Stimulated activated memory B cell treated with anti-CD40 and anti-IgM and Interleukin-4, amounts not matched to agents 10 μg/mL and 1 μg/mL and 100 μg/mL, for 72 hours (primary cell): ENCODE measurements at regions not wholly inside any gene's neighbourhood (a gene's known extent, or its start where the extent isn't known, plus 50 kb on each side); places are given as distances from the start of the nearest gene placed in this dataset.

ENCODE experiments used
- ATAC-seq: fragments of 150-1000 bp; cut with Tn5 transposase; 2 replicates; pipeline ENCODE4 v1.10.0; 2021
- H3K27ac Mint-ChIP-seq: one replicate; pipeline ENCODE4 v1.8.0; 2022; ENCODE audit warnings: mild to moderate bottlenecking, mixed read lengths
- H3K27me3 Mint-ChIP-seq: one replicate; pipeline ENCODE4 v1.8.0; 2022; ENCODE audit warnings: mixed read lengths
- H3K36me3 Mint-ChIP-seq: one replicate; pipeline ENCODE4 v1.8.0; 2022; ENCODE audit warnings: mixed read lengths
- H3K4me1 Mint-ChIP-seq: one replicate; pipeline ENCODE4 v1.8.0; 2022; ENCODE audit warnings: mixed read lengths
- H3K4me3 Mint-ChIP-seq: one replicate; pipeline ENCODE4 v1.8.0; 2022; ENCODE audit warnings: mild to moderate bottlenecking, moderate library complexity, mixed read lengths
- H3K9me3 Mint-ChIP-seq: one replicate; pipeline ENCODE4 v1.8.0; 2022; ENCODE audit warnings: mixed read lengths

GRCh38 chr2:48249025-48249424 lies 65.5 kb upstream of the FOXN2 start:
- Mint-ChIP-seq H3K36me3 (no peaks in the 10 kb centered on the region), H3K9me3 (no peaks in the 10 kb centered on the region), H3K27me3 (no peaks in the 10 kb centered on the region), H3K4me3 (no peak overlapping the region), H3K27ac (no peak overlapping the region), H3K4me1 (peaks cover 5% of the 10 kb centered on the region)
- no peak for ATAC-seq

DNA sequence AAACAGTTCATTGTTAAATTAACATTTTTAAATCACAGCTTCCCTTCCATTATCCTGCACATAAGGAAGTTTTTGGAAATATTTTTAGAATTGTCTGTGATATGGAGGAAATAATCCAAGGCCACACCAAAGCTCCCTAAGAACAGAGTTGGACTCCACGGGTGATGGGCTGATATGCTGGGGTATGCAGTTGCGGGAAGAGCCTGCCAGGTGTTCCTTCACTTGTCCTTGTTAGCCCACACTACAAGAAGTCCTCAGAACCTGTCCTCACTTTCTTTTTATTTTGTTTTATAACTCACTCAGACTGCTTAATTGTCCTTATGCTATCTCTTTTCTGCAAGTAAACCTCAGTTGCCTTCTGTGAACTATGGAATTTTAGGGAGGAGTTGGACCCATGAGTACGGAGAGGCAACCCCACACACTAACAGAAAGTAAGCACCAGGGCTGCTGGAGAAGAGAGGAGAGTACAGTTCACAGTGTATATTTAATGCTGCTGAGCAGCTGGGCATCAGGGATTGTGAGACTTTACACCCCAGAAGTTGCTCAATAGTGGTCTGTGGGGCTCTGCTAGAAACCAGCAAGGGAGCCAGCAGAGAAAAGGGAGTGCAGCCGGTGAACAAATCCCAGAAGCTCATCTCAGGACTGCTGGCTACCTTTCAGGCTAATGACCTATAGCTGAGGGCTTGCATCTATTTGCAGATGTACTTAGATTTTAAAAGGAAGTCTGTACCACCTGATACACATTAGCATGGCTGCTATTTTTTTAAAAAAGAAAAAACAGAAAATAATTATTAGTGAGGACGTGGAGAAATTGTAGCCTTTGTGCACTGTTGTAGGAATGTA lies 64.6 kb upstream of the FOXN2 start:
- Mint-ChIP-seq H3K4me1 (peaks cover 5% of the 10 kb centered on the region), H3K36me3 (no peaks in the 10 kb centered on the region), H3K27me3 (no peaks in the 10 kb centered on the region), H3K4me3 (no peak overlapping the region), H3K9me3 (no peaks in the 10 kb centered on the region), H3K27ac (no peak overlapping the region)
- no peak for ATAC-seq

DNA sequence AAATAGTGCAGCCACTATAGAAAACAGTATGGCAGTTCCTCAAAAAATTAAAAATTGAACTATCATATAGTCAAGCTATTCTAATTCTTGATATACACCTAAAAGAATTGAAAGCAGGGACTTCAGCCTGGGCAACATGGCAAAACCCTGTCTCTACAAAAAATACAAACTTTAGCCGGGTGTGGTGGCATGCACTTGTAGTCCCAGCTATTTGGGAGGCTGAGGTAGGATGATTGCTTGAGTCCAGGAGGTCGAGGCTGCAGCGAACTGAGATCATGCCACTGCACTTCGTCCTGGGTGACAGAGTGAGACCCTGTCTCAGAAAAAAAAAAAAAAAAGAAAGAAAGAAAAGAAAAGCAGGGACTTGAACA lies 64.0 kb upstream of the FOXN2 start:
- H3K4me3 Mint-ChIP-seq = no peak overlapping the region
- no peaks in the 10 kb centered on the region for H3K9me3 Mint-ChIP-seq
- no peaks in the 10 kb centered on the region for H3K36me3 Mint-ChIP-seq
- H3K27ac Mint-ChIP-seq = no peak overlapping the region
- H3K27me3 Mint-ChIP-seq = no peaks in the 10 kb centered on the region
- peaks cover 5% of the 10 kb centered on the region for H3K4me1 Mint-ChIP-seq
- ATAC-seq = no peak

- ATAC-seq = no peak
- Mint-ChIP-seq H3K27ac (no peak overlapping the region), H3K36me3 (no peaks in the 10 kb centered on the region), H3K4me3 (no peak overlapping the region), H3K9me3 (no peaks in the 10 kb centered on the region), H3K27me3 (no peaks in the 10 kb centered on the region), H3K4me1 (peaks cover 5% of the 10 kb centered on the region)
Observed at GRCh38 chr2:48250943-48251342, 63.5 kb upstream of the FOXN2 start.

DNA sequence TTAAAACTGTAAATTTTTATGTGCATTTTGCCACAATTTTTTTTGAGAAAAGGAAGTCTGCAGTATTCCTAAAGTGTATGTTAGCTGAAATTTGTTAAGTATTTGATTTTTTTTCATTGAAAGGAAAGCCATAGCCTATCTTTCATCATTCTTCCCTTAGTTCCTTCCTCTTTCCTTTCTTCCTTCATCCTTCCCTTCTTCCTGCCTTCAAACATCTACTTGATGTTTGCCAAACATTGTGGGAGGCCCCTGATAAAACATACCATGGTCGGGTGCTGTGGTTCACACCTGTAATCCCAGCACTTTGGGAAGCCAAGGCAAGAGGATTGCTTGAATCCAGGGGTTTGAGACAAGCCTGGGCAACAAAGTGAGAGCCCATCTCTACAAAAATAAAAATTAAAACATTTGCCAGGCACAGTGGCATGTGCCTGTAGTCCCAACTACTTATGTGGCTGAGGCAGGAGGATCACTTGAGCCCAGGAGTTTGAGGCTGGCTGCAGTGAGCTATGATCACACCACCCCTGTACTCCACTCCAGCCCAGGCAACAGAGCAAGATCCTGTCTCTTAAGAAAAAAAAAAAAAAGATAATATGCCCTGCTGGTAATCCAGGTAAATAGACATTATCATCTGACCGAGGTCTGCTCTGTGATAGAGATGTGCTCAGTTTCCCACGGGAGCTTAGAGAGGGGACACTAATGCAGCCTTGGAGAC lies 62.9 kb upstream of the FOXN2 start:
- Mint-ChIP-seq H3K9me3 (no peaks in the 10 kb centered on the region), H3K36me3 (no peaks in the 10 kb centered on the region), H3K27me3 (no peaks in the 10 kb centered on the region), H3K27ac (no peak overlapping the region), H3K4me1 (peaks cover 5% of the 10 kb centered on the region), H3K4me3 (no peak overlapping the region)
- no peak for ATAC-seq

DNA sequence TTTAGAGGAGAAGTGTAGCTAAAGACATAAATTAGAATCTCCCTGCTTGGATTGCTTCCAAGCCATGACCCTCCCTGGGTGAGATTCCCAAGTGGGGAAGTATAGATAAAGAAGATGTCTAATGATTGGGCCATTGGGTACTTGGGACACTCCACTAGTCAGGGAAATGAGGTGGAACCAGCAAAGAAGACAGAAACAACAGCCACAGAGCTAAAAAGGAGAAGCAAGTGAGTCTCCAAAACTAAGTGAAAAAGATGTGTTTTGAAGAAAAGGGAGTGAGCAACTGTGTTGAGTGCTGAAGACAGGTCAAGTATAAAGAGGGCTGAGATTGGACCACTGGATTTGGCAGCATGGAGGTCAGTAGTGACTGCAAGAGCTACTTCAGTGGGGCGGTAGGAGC lies 61.2 kb upstream of the FOXN2 start:
- no peak overlapping the region for H3K27ac Mint-ChIP-seq
- peaks cover 5% of the 10 kb centered on the region for H3K4me1 Mint-ChIP-seq
- H3K4me3 Mint-ChIP-seq = no peak overlapping the region
- no peaks in the 10 kb centered on the region for H3K27me3 Mint-ChIP-seq
- no peaks in the 10 kb centered on the region for H3K36me3 Mint-ChIP-seq
- no peaks in the 10 kb centered on the region for H3K9me3 Mint-ChIP-seq
- no peak for ATAC-seq

- Mint-ChIP-seq H3K27ac (no peak overlapping the region), H3K4me3 (no peak overlapping the region), H3K9me3 (no peaks in the 10 kb centered on the region), H3K36me3 (no peaks in the 10 kb centered on the region), H3K4me1 (peaks cover 2% of the 10 kb centered on the region), H3K27me3 (no peaks in the 10 kb centered on the region)
- ATAC-seq = no peak
Observed at GRCh38 chr2:48254839-48255238, 59.6 kb upstream of the FOXN2 start.

GRCh38 chr2:48257456-48257855 lies 57.0 kb upstream of the FOXN2 start:
- Mint-ChIP-seq H3K9me3 (no peaks in the 10 kb centered on the region), H3K27ac (no peak overlapping the region), H3K4me1 (no peaks in the 10 kb centered on the region), H3K27me3 (no peaks in the 10 kb centered on the region), H3K4me3 (no peak overlapping the region), H3K36me3 (no peaks in the 10 kb centered on the region)
- ATAC-seq = no peak

GRCh38 chr2:48258481-48259149 lies 55.9 kb upstream of the FOXN2 start:
- Mint-ChIP-seq H3K27me3 (no peaks in the 10 kb centered on the region), H3K4me1 (no peaks in the 10 kb centered on the region), H3K4me3 (no peak overlapping the region), H3K36me3 (no peaks in the 10 kb centered on the region), H3K27ac (no peak overlapping the region), H3K9me3 (no peaks in the 10 kb centered on the region)
- ATAC-seq = no peak

DNA sequence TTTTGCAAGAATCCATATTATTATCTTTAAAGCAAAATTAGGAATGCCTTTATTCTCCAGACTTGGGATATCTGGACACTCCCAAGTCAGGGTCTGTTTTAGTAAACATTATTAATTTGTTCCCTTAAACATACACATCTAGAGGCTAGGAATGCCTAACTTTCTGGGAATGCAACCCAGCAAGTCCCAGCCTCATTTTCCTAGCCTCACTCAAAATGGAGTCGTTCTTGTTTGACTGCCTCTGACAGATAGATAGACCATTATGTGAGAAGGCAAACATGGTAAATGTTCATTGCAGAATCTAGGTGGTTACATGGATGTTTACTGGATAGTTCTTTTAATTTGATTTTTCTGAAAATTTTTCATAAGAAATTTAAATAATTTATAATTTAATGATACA lies 54.7 kb upstream of the FOXN2 start:
- H3K4me3 Mint-ChIP-seq = no peak overlapping the region
- H3K36me3 Mint-ChIP-seq = no peaks in the 10 kb centered on the region
- no peaks in the 10 kb centered on the region for H3K9me3 Mint-ChIP-seq
- H3K4me1 Mint-ChIP-seq = no peaks in the 10 kb centered on the region
- no peak for ATAC-seq
- H3K27me3 Mint-ChIP-seq = no peaks in the 10 kb centered on the region
- H3K27ac Mint-ChIP-seq = no peak overlapping the region

DNA sequence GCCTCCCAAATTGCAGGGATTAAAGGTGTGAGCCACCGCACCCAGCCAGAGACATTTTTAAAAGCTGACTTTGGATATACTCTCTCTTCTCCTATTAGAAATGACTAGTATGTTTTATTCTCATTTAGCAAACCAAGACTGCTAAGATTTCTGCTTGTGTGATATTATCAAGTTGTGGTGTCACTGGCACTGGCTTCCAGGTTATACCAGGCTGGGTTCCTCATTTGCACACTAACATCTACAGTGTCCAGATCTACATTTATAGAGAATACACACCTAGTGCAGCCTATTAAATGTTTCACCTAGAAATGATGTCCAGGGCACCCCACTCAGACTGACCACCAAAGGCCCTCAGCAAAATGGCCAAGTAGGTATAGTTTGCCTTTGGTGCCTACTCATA lies 49.9 kb upstream of the FOXN2 start:
- H3K9me3 Mint-ChIP-seq = no peaks in the 10 kb centered on the region
- H3K4me1 Mint-ChIP-seq = no peaks in the 10 kb centered on the region
- H3K36me3 Mint-ChIP-seq = no peaks in the 10 kb centered on the region
- H3K27ac Mint-ChIP-seq = no peak overlapping the region
- no peak overlapping the region for H3K4me3 Mint-ChIP-seq
- no peak for ATAC-seq
- no peaks in the 10 kb centered on the region for H3K27me3 Mint-ChIP-seq
